Ishikawa (cell line): ENCODE measurements at regions not wholly inside any gene's neighbourhood (a gene's known extent, or its start where the extent isn't known, plus 50 kb on each side); places are given as distances from the start of the nearest gene placed in this dataset.

ENCODE experiments used
- CEBPB ChIP-seq: IDR thresholded peaks from 2 replicates; pipeline ENCODE4 v1.6.1; 2012
- CREB1 ChIP-seq: IDR thresholded peaks from 2 replicates; pipeline ENCODE4 v1.6.1; 2012; ENCODE audit warnings: low read depth
- EGR1 ChIP-seq: IDR thresholded peaks from 2 replicates; pipeline ENCODE4 v1.6.1; 2012
- EP300 ChIP-seq: IDR thresholded peaks from 2 replicates; pipeline ENCODE4 v1.6.1; 2012; ENCODE audit warnings: borderline replicate concordance
- FOXM1 ChIP-seq: IDR thresholded peaks from 2 replicates; pipeline ENCODE4 v1.6.1; 2012; ENCODE audit warnings: low read depth, borderline replicate concordance
- NFIC ChIP-seq: IDR thresholded peaks from 2 replicates; pipeline ENCODE4 v1.6.1; 2012
- RAD21 ChIP-seq: IDR thresholded peaks from 2 replicates; pipeline ENCODE4 v1.6.1; 2012; ENCODE audit warnings: low read depth
- TAF1 ChIP-seq: IDR thresholded peaks from 2 replicates; pipeline ENCODE4 v1.6.1; 2012; ENCODE audit warnings: low read depth, mild to moderate bottlenecking
- TCF12 ChIP-seq: IDR thresholded peaks from 2 replicates; pipeline ENCODE4 v1.6.1; 2012; ENCODE audit warnings: low read depth
- TEAD4 ChIP-seq: IDR thresholded peaks from 2 replicates; pipeline ENCODE4 v1.6.1; 2012
- YY1 ChIP-seq: IDR thresholded peaks from 2 replicates; pipeline ENCODE4 v1.6.1; 2012; ENCODE audit warnings: low read depth
- ZBTB7A ChIP-seq: IDR thresholded peaks from 2 replicates; pipeline ENCODE4 v1.6.1; 2012; ENCODE audit warnings: low read depth
- TF ChIP-seq, protein P1 (sequence below): IDR thresholded peaks from 2 replicates; pipeline ENCODE4 v1.6.1; 2012
- TF ChIP-seq, protein P2 (sequence below): IDR thresholded peaks from 2 replicates; pipeline ENCODE4 v1.6.1; 2012; ENCODE audit warnings: low read depth, mild to moderate bottlenecking
- TF ChIP-seq, protein P3 (sequence below): IDR thresholded peaks from 2 replicates; pipeline ENCODE4 v1.6.1; 2012

DNA sequence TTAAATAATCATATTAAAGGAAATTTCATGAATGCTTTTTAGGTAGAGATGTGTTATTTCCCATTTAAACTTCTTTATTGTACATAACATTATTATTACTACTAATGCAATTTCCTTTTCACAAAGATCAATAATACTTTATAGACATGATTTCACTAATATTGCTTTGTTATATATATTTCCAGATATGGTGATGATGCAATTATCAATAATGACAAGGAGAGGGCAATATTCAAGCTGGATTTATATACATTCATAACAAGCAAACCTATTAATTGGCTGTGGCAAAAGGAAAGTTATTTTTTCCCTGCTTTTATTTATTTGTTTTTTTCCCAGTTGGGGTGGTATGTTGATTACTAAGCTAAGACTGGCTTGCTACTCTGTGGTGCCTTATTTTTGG, 113.5 kb downstream of the RAP2B start:
- TF ChIP-seq YY1 (no peak), TEAD4 (no peak), ZBTB7A (no peak), CEBPB (no peak), CREB1 (no peak), EGR1 (no peak), TCF12 (no peak), RAD21 (no peak)
- TF ChIP-seq, protein P1, sequence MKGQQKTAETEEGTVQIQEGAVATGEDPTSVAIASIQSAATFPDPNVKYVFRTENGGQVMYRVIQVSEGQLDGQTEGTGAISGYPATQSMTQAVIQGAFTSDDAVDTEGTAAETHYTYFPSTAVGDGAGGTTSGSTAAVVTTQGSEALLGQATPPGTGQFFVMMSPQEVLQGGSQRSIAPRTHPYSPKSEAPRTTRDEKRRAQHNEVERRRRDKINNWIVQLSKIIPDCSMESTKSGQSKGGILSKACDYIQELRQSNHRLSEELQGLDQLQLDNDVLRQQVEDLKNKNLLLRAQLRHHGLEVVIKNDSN: no peak

DNA sequence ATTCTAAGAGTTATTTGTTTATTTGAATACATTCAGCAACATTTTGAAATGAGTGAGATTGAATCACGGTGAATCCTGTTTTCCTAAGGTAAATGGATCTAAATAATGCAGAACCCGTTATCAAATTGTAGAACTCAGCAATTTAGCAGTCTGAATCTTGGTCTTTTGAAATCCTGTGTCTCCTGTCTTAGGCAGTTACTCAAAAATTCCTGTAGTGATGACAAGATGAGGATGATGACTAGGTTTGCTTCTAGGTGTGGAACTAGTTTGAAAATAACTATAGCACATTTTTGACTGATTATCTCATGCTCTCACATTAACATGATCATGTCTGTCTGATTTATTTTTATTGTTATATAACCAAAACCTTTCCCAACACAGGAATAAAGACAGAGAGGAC, 115.0 kb downstream of the RAP2B start:
- TF ChIP-seq, protein P2, sequence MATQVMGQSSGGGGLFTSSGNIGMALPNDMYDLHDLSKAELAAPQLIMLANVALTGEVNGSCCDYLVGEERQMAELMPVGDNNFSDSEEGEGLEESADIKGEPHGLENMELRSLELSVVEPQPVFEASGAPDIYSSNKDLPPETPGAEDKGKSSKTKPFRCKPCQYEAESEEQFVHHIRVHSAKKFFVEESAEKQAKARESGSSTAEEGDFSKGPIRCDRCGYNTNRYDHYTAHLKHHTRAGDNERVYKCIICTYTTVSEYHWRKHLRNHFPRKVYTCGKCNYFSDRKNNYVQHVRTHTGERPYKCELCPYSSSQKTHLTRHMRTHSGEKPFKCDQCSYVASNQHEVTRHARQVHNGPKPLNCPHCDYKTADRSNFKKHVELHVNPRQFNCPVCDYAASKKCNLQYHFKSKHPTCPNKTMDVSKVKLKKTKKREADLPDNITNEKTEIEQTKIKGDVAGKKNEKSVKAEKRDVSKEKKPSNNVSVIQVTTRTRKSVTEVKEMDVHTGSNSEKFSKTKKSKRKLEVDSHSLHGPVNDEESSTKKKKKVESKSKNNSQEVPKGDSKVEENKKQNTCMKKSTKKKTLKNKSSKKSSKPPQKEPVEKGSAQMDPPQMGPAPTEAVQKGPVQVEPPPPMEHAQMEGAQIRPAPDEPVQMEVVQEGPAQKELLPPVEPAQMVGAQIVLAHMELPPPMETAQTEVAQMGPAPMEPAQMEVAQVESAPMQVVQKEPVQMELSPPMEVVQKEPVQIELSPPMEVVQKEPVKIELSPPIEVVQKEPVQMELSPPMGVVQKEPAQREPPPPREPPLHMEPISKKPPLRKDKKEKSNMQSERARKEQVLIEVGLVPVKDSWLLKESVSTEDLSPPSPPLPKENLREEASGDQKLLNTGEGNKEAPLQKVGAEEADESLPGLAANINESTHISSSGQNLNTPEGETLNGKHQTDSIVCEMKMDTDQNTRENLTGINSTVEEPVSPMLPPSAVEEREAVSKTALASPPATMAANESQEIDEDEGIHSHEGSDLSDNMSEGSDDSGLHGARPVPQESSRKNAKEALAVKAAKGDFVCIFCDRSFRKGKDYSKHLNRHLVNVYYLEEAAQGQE: no peak
- TF ChIP-seq EP300 (no peak), TCF12 (no peak), TEAD4 (no peak), CREB1 (no peak), YY1 (no peak), ZBTB7A (no peak), NFIC (no peak), CEBPB (no peak), EGR1 (no peak), RAD21 (no peak)
- TF ChIP-seq, protein P1: no peak
- TF ChIP-seq, protein P3, sequence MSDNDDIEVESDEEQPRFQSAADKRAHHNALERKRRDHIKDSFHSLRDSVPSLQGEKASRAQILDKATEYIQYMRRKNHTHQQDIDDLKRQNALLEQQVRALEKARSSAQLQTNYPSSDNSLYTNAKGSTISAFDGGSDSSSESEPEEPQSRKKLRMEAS: no peak

DNA sequence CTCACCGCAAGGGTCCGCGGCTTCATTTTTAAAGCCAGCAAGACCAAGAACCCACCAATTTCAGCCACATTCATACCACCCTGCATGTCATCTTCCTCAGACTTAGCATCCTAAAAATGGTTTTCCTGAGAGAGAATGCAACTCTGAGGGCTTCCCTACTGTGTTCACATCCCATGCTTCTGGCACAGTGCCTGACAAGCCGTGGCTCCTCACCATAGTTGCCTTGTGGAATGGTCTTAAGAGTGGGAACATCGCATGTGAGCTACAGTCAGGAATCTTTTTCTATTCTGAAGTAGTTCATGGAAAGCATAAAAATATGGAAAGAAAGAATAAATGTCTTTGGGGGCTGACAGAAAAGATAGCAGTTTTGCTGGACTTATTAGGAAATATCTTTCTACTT, 120.3 kb downstream of the RAP2B start:
- TF ChIP-seq, protein P3: no peak
- TF ChIP-seq TAF1: no peak
- no peak for TF ChIP-seq TCF12
- no peak for TF ChIP-seq YY1
- TF ChIP-seq EP300: no peak
- no peak for TF ChIP-seq CREB1
- TF ChIP-seq CEBPB: no peak
- no peak for TF ChIP-seq FOXM1
- TF ChIP-seq, protein P2: no peak
- no peak for TF ChIP-seq TEAD4
- no peak for TF ChIP-seq NFIC
- TF ChIP-seq EGR1: no peak
- TF ChIP-seq, protein P1: no peak
- TF ChIP-seq ZBTB7A: no peak
- no peak for TF ChIP-seq RAD21

DNA sequence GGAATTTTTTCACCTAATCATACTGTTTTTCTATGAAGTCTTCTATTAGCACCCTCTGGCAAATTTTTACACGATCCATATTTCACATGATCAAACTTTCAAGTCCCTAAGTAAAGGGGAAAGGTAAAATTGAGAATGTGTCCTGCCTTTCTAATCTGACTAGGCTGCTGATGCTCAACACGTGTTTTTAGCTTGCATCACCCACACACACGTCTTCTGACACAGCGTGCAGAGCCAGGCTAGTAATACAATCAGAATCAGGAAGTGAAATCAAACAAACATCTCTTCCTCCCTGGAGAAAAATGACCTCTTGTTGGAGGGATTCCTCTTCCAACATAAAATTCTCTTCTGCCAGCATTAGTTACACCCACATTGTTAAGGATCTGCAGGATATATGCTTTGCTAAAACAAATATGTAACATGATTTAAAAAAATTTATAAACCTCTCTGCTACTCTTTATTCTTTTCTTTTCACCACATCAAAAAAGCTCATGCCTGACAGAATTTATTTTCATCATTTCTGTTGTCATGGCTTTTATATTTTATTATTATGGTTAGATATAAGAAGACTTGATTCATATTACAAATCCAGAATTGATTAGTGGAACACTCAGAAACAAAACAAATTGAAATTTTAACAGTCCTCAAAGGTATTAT, 122.4 kb downstream of the RAP2B start:
- TF ChIP-seq FOXM1: no peak
- no peak for TF ChIP-seq TAF1
- no peak for TF ChIP-seq ZBTB7A
- no peak for TF ChIP-seq NFIC
- no peak for TF ChIP-seq RAD21
- TF ChIP-seq, protein P2: no peak
- TF ChIP-seq, protein P3: no peak
- no peak for TF ChIP-seq CREB1
- TF ChIP-seq, protein P1: no peak
- no peak for TF ChIP-seq CEBPB
- TF ChIP-seq TEAD4: no peak
- TF ChIP-seq TCF12: no peak
- TF ChIP-seq YY1: no peak
- TF ChIP-seq EP300: no peak
- TF ChIP-seq EGR1: no peak
